ENCODE measurements at regions not wholly inside any gene's neighbourhood (a gene's known extent, or its start where the extent isn't known, plus 50 kb on each side); places are given as distances from the start of the nearest gene placed in this dataset.

DNA sequence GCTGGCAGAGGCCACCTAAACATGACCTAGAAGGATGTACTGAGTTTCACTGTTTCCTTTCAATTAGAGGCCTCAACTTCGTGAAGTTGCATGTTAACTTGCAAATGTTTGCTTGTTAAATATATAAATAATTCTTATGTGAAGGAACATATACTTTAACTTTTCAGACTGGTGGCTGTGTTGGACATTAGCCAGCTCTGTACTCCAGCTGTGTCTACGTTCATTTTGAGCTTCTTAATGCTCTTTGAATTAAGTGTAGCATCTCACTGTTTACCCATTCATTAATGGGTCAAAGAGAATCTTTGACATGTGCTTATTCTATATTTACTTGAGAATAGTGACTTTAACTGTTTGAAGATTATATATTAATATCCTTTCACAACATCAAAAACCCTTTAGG is 823.2 kb upstream of the ID2 start:
- TF ChIP-seq, protein P1, sequence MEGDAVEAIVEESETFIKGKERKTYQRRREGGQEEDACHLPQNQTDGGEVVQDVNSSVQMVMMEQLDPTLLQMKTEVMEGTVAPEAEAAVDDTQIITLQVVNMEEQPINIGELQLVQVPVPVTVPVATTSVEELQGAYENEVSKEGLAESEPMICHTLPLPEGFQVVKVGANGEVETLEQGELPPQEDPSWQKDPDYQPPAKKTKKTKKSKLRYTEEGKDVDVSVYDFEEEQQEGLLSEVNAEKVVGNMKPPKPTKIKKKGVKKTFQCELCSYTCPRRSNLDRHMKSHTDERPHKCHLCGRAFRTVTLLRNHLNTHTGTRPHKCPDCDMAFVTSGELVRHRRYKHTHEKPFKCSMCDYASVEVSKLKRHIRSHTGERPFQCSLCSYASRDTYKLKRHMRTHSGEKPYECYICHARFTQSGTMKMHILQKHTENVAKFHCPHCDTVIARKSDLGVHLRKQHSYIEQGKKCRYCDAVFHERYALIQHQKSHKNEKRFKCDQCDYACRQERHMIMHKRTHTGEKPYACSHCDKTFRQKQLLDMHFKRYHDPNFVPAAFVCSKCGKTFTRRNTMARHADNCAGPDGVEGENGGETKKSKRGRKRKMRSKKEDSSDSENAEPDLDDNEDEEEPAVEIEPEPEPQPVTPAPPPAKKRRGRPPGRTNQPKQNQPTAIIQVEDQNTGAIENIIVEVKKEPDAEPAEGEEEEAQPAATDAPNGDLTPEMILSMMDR (IDR thresholded peaks at IDR 0.05): no peak
- no peaks in the 10 kb centered on the region for H3K9me3 ChIP-seq
- no peaks in the 10 kb centered on the region for H3K36me3 ChIP-seq (ENCODE audit: low read depth)
- H3K4me3 ChIP-seq: no peak overlapping the region
- ATAC-seq: no peak
- intact Hi-C loops (cut with DNase I, micrococcal nuclease): no loop called here
- DNase-seq: no peak
- H3K4me1 ChIP-seq (ENCODE audit: low read depth): no peaks in the 10 kb centered on the region

DNA sequence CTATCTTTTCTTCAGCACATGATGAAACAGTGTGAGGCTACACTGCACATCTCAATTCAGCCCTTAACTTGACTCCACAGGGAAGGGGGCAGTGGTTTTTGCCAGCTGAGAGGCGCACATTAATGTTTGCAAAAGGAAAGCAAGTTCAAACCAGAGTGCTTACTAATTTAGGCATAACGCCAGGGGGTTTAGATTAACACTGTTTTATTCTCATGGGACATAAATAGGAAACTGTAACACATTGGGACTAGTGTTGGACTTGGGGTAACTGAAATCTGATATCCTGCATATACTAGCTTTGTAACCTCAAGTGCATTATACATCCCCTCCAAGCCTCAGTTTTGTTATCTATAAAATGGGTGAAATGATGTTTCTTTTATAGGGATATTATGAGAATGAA is 821.2 kb upstream of the ID2 start:
- H3K9me3 ChIP-seq: no peaks in the 10 kb centered on the region
- no peak for ATAC-seq
- H3K4me3 ChIP-seq: no peak overlapping the region
- DNase-seq: no peak
- intact Hi-C loops (cut with DNase I, micrococcal nuclease): no loop called here
- TF ChIP-seq, protein P1 (IDR thresholded peaks at IDR 0.05): no peak
- no peaks in the 10 kb centered on the region for H3K4me1 ChIP-seq (ENCODE audit: low read depth)
- H3K36me3 ChIP-seq (ENCODE audit: low read depth): no peaks in the 10 kb centered on the region

DNA sequence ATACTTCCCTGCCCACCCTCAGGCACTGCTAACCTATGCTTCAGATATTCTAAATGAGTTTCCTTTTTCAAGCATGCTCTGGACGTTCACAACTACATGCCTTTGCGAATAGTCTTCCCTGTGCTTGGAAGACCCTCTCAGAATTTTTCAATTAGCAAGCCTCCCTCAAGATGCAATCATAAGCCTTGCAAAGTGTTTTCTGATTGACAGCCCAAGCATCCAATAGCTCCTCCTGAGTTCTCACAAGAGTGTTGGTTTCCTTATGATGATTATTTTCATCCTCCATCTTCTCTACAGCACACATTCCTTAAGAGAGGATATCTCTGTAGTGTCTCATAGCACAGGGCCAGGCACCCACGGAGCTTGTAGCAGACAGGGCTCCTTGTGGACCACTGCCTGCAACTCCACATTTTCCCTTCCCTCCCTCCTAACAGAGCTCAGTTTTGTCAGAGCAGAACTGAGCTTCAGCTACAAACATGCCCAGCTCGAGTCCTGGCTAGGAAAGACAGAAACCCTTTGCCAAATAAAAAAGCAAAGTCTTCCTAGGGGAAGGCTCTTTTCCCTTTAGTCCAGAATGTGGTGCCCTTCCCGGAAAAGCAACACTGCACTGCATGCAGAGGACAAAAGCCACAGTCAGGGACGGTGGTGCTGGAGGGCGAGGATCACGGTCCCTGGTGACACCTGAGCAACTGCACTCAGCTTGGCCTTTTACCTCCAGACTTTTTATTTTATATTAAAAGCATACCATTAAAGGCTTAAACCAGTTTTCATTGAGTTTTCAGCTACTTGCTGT is 819.8 kb upstream of the ID2 start:
- no peaks in the 10 kb centered on the region for H3K4me1 ChIP-seq (ENCODE audit: low read depth)
- DNase-seq: no peak
- TF ChIP-seq, protein P1 (IDR thresholded peaks at IDR 0.05): no peak
- no peak overlapping the region for H3K4me3 ChIP-seq
- no peaks in the 10 kb centered on the region for H3K9me3 ChIP-seq
- ATAC-seq: no peak
- intact Hi-C loops (cut with DNase I, micrococcal nuclease): no loop called here
- no peaks in the 10 kb centered on the region for H3K36me3 ChIP-seq (ENCODE audit: low read depth)

DNA sequence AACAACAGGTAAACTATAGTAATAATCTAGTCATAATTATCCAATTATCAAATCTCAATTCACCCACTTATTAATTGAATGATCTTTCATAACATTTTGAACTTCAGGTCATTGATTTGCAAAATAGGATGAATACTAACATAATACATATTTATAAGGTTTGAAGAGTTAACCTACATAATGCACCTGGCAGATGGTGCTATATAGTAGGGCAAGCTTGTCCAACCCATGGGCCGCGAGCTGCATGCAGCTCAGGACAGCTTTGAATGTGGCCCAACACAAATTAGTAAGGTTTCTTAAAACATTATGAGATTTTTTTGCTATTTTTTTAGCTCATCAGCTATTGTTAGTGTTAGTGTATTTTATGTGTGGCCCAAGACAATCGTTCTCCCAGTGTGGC is 815.8 kb upstream of the ID2 start:
- intact Hi-C loops (cut with DNase I, micrococcal nuclease): no loop called here
- H3K4me1 ChIP-seq (ENCODE audit: low read depth): no peaks in the 10 kb centered on the region
- TF ChIP-seq, protein P1 (IDR thresholded peaks at IDR 0.05): no peak
- DNase-seq (no peak), ATAC-seq (no peak)
- H3K9me3 ChIP-seq: no peaks in the 10 kb centered on the region
- H3K4me3 ChIP-seq: no peak overlapping the region
- H3K36me3 ChIP-seq (ENCODE audit: low read depth): no peaks in the 10 kb centered on the region

DNA sequence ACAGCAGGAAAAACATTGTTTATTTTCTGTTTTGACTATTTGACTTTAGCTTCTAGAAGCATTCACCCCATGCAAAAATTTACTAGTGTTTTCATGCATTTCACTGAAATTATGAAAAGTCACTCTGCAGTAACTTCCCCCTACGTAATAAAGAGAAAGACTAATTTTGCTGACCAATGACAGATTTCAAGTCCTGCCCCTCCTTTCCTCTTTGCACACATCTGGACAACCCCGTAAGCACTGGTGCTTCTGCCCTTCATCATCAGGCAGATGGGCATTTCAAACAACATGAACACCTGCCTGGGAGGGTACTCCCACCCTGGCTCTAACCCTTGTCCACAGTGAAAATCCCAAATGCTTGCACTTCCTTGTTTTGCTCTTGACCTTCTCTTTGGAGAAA is 815.0 kb upstream of the ID2 start:
- H3K4me3 ChIP-seq: no peak overlapping the region
- H3K4me1 ChIP-seq (ENCODE audit: low read depth): no peaks in the 10 kb centered on the region
- DNase-seq: no peak
- H3K9me3 ChIP-seq: no peaks in the 10 kb centered on the region
- TF ChIP-seq, protein P1 (IDR thresholded peaks at IDR 0.05): no peak
- ATAC-seq: no peak
- intact Hi-C loops (cut with DNase I, micrococcal nuclease): no loop called here
- no peaks in the 10 kb centered on the region for H3K36me3 ChIP-seq (ENCODE audit: low read depth)

Data from mucosa of descending colon (tissue), 3 donors.